T47D (cell line): ENCODE measurements at regions not wholly inside any gene's neighbourhood (a gene's known extent, or its start where the extent isn't known, plus 50 kb on each side); places are given as distances from the start of the nearest gene placed in this dataset.
"Not testable (repeated sequence)": the region's sequence is repeated elsewhere in the genome, so short reads cannot be mapped to it uniquely, and the experiment has no call there.

Source experiments
- DNase-seq, 2 experiments: peaks; one replicate each; pipeline versions ENCODE4 v3.0.0 to v3.0.0-alpha.2; 2011 to 2012; ENCODE audit warnings: low read depth in 1 of 2, low spot score in 1 of 2
- JUND ChIP-seq: IDR thresholded peaks from 2 replicates; pipeline ENCODE4 v1.6.1; 2012; ENCODE audit warnings: low read depth
- in situ Hi-C: cut with HindIII; loops from 2 replicates; pipeline ENCODE4 v1.10.0; 2016; ENCODE audit warnings: low sequenced_read_pairs, low pct_unique_long_range_greater_than_20kb

GRCh38 chr17:71084219-71084618 is 914.9 kb downstream of the KCNJ2 start:
- peak; percentile 13 to 79 for DNase-seq
- no peak for TF ChIP-seq JUND
- in situ Hi-C loops = no loop called here

- no peak for DNase-seq
- in situ Hi-C loops = no loop called here
- TF ChIP-seq JUND = no peak
These were observed 915.5 kb downstream of the KCNJ2 start for GRCh38 chr17:71084838-71085237.

GRCh38 chr17:71085238-71086033 is 916.1 kb downstream of the KCNJ2 start:
- in situ Hi-C loops = no loop called here
- peak in 1 of 2 experiments; percentile 41 for DNase-seq

GRCh38 chr17:71089431-71089830 is 920.1 kb downstream of the KCNJ2 start:
- no peak for TF ChIP-seq JUND
- DNase-seq = no peak
- in situ Hi-C loops = no loop called here

More at GRCh38 chr17:71085238-71086033, 916.1 kb downstream of the KCNJ2 start:
- no peak for TF ChIP-seq JUND

GRCh38 chr17:71098071-71098470 is 928.7 kb downstream of the KCNJ2 start:
- DNase-seq = no peak
- TF ChIP-seq JUND = no peak
- in situ Hi-C loops = no loop called here

DNA sequence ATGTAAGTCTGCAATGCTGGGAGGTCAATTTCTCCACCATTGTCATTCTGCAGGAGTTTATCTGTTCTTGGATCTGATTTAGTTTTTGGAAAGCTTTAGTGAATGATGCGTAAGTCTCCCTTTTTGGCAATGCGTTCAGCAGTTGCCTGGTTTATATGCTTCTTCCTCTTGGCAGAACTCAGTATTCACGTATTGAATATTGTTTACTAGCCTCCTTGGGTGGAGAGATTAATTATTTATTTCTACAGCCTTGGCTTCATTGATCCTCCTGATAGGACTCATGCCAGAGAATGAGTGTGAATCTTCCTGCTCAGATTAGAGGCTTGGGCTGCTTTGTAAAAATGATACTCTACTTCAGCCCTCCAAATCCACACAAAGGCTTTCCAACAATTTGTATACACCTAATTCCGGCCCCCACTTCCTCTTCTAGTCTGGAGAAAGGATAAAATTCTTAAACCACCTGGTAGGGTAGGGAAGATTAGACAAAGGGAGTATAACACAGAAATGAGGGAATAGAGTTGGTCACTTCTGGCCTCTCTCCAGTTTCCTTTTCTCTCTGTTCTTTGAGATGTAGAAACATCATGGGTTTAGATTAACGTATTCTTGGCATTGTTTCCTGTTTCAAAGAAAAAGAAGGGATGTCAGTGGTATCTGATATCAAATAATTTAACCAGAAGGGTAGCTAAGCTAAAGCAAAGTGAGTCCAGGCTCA is 929.8 kb downstream of the KCNJ2 start:
- in situ Hi-C loops = no loop called here
- DNase-seq = no peak
- TF ChIP-seq JUND = no peak

- no peak for TF ChIP-seq JUND
- in situ Hi-C loops = no loop called here
These were observed 933.4 kb downstream of the KCNJ2 start for GRCh38 chr17:71102777-71103176.

GRCh38 chr17:71104225-71104624 is 934.9 kb downstream of the KCNJ2 start:
- in situ Hi-C loops = no loop called here
- no peak for DNase-seq
- no peak for TF ChIP-seq JUND

More at GRCh38 chr17:71102777-71103176, 933.4 kb downstream of the KCNJ2 start:
- no peak for DNase-seq

GRCh38 chr17:71106056-71106455 is 936.7 kb downstream of the KCNJ2 start:
- in situ Hi-C loops, DNase-seq: not testable (repeated sequence)

GRCh38 chr17:71107136-71107535 is 937.8 kb downstream of the KCNJ2 start:
- DNase-seq = no peak
- no peak for TF ChIP-seq JUND
- in situ Hi-C loops = no loop called here

DNA sequence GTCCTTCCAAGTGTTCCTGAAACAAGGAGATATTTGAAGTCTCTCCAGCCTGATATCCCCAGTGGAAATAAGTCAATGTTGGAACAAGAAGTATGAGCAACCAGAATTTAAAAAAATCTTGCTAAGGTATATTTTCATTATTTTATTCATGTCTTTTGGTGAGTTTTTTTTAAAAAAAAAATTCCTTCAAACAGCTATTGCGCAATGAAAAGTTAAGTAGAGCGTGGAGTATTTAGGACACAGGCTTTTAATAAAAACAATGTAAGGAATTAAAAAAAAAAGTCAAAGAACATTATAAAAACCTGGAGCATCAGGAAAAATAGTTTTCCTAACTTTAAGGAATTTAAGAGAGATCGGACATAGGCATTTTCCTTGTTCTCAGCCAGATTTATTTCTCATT is 940.4 kb downstream of the KCNJ2 start:
- in situ Hi-C loops = no loop called here
- DNase-seq = no peak
- TF ChIP-seq JUND = no peak

GRCh38 chr17:71110326-71110725 is 941.0 kb downstream of the KCNJ2 start:
- in situ Hi-C loops = no loop called here
- no peak for DNase-seq
- no peak for TF ChIP-seq JUND

DNA sequence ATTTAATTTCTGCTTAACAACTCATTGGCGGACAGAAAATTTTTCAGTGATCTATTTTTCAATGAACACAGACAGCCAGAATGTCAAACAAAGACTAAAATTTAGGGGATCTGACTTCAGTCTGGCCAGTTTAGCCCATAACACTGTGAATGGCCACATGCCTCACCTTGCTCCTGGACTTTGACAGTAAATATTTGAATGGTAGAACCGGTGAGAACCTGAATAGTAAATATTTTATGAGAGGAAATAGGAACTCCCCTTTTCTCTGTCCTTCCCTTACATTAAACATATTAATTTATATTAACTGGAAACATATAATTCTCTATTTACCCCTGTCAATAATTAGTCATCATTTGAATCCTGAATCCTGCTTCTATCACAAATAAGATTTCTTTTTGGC is 942.1 kb downstream of the KCNJ2 start:
- DNase-seq = no peak
- no peak for TF ChIP-seq JUND
- in situ Hi-C loops = no loop called here
